ENCODE measurements at regions not wholly inside any gene's neighbourhood (a gene's known extent, or its start where the extent isn't known, plus 50 kb on each side); places are given as distances from the start of the nearest gene placed in this dataset.

- TF ChIP-seq, protein P1, sequence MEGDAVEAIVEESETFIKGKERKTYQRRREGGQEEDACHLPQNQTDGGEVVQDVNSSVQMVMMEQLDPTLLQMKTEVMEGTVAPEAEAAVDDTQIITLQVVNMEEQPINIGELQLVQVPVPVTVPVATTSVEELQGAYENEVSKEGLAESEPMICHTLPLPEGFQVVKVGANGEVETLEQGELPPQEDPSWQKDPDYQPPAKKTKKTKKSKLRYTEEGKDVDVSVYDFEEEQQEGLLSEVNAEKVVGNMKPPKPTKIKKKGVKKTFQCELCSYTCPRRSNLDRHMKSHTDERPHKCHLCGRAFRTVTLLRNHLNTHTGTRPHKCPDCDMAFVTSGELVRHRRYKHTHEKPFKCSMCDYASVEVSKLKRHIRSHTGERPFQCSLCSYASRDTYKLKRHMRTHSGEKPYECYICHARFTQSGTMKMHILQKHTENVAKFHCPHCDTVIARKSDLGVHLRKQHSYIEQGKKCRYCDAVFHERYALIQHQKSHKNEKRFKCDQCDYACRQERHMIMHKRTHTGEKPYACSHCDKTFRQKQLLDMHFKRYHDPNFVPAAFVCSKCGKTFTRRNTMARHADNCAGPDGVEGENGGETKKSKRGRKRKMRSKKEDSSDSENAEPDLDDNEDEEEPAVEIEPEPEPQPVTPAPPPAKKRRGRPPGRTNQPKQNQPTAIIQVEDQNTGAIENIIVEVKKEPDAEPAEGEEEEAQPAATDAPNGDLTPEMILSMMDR (IDR thresholded peaks at IDR 0.05): no peak
- TF ChIP-seq ZC3H11A (IDR thresholded peaks at IDR 0.05) (no peak), EP300 (IDR thresholded peaks at IDR 0.05) (no peak), POLR2A (IDR thresholded peaks at IDR 0.05; ENCODE audit: low read length) (no peak), CHD4 (IDR thresholded peaks at IDR 0.05; ENCODE audit: borderline replicate concordance) (no peak), BHLHE40 (IDR thresholded peaks at IDR 0.05; ENCODE audit: low read depth, low read length) (no peak), MAX (IDR thresholded peaks at IDR 0.05) (no peak), ZFP36 (IDR thresholded peaks at IDR 0.05; ENCODE audit: borderline replicate concordance, partially characterized antibody) (no peak), MYC (IDR thresholded peaks at IDR 0.05; ENCODE audit: borderline replicate concordance, low read length) (no peak), RFX5 (IDR thresholded peaks at IDR 0.05) (no peak), MAZ (IDR thresholded peaks at IDR 0.05; ENCODE audit: borderline replicate concordance, low read depth, low read length) (no peak), NFE2L2 (conservative IDR thresholded peaks at IDR 0.05; ENCODE audit: low read length) (no peak)
Measured at GRCh38 chrX:144259054-144259453, 375.2 kb downstream of the UBE2NL start.

Measured in A549 (cell line).